ENCODE measurements at regions not wholly inside any gene's neighbourhood (a gene's known extent, or its start where the extent isn't known, plus 50 kb on each side); places are given as distances from the start of the nearest gene placed in this dataset.

GRCh38 chr4:79516114-79516513 lies 108.1 kb upstream of the GK2 start:
- no peak for DNase-seq
- ATAC-seq (ENCODE audit: poor library complexity), result no peak

GRCh38 chr4:79514621-79515329 lies 106.7 kb upstream of the GK2 start:
- ATAC-seq (ENCODE audit: poor library complexity) (peak; percentile 77), DNase-seq (no peak)
- intact Hi-C loops (cut with DNase I), result no loop called here

More at GRCh38 chr4:79516114-79516513, 108.1 kb upstream of the GK2 start:
- intact Hi-C loops (cut with DNase I), result no loop called here

GRCh38 chr4:79513576-79513975 lies 105.5 kb upstream of the GK2 start:
- DNase-seq, result no peak
- no peak for ATAC-seq (ENCODE audit: poor library complexity)
- intact Hi-C loops (cut with DNase I), result no loop called here

- intact Hi-C loops (cut with DNase I), result no loop called here
- DNase-seq (no peak), ATAC-seq (ENCODE audit: poor library complexity) (no peak)
These were observed 104.3 kb upstream of the GK2 start for GRCh38 chr4:79512363-79512762.

- no peak for ATAC-seq (ENCODE audit: poor library complexity)
- DNase-seq, result no peak
- intact Hi-C loops (cut with DNase I), result no loop called here
These were observed 94.1 kb upstream of the GK2 start for GRCh38 chr4:79502081-79502480.

- intact Hi-C loops (cut with DNase I), result no loop called here
- ATAC-seq (ENCODE audit: poor library complexity), result no peak
- DNase-seq, result no peak
These were observed 90.3 kb upstream of the GK2 start for GRCh38 chr4:79498282-79498681.

- intact Hi-C loops (cut with DNase I), result no loop called here
- DNase-seq, result no peak
- no peak for ATAC-seq (ENCODE audit: poor library complexity)
These were observed 89.0 kb upstream of the GK2 start for GRCh38 chr4:79497001-79497400.

GRCh38 chr4:79495447-79495846 lies 87.4 kb upstream of the GK2 start:
- ATAC-seq (ENCODE audit: poor library complexity) (no peak), DNase-seq (no peak)
- intact Hi-C loops (cut with DNase I), result no loop called here

- DNase-seq (peak; percentile 58), ATAC-seq (ENCODE audit: poor library complexity) (peak; percentile 87)
- intact Hi-C loops (cut with DNase I), result no loop called here
These were observed 84.1 kb upstream of the GK2 start for GRCh38 chr4:79492148-79492547.

- intact Hi-C loops (cut with DNase I), result no loop called here
- no peak for ATAC-seq (ENCODE audit: poor library complexity)
- DNase-seq, result no peak
These were observed 81.5 kb upstream of the GK2 start for GRCh38 chr4:79489506-79489905.

GRCh38 chr4:79476196-79476595 lies 68.2 kb upstream of the GK2 start:
- ATAC-seq (ENCODE audit: poor library complexity) (no peak), DNase-seq (no peak)
- intact Hi-C loops (cut with DNase I), result no loop called here

GRCh38 chr4:79473439-79473724 lies 65.4 kb upstream of the GK2 start:
- no peak for DNase-seq
- ATAC-seq (ENCODE audit: poor library complexity), result no peak
- intact Hi-C loops (cut with DNase I), result no loop called here

GRCh38 chr4:79472693-79473438 lies 64.8 kb upstream of the GK2 start:
- intact Hi-C loops (cut with DNase I), result no loop called here
- DNase-seq (no peak), ATAC-seq (ENCODE audit: poor library complexity) (no peak)

GRCh38 chr4:79472036-79472435 lies 64.0 kb upstream of the GK2 start:
- DNase-seq (no peak), ATAC-seq (ENCODE audit: poor library complexity) (no peak)
- intact Hi-C loops (cut with DNase I), result no loop called here

- intact Hi-C loops (cut with DNase I), result no loop called here
- DNase-seq, result no peak
- no peak for ATAC-seq (ENCODE audit: poor library complexity)
These were observed 63.3 kb upstream of the GK2 start for GRCh38 chr4:79471309-79471708.

GRCh38 chr4:79467246-79467932 lies 59.4 kb upstream of the GK2 start:
- intact Hi-C loops (cut with DNase I), result no loop called here
- ATAC-seq (ENCODE audit: poor library complexity) (no peak), DNase-seq (no peak)

GRCh38 chr4:79466621-79467020 lies 58.6 kb upstream of the GK2 start:
- DNase-seq (no peak), ATAC-seq (ENCODE audit: poor library complexity) (no peak)
- intact Hi-C loops (cut with DNase I), result no loop called here
